B cell (primary cell): ENCODE measurements at regions not wholly inside any gene's neighbourhood (a gene's known extent, or its start where the extent isn't known, plus 50 kb on each side); places are given as distances from the start of the nearest gene placed in this dataset.

Experiments
- CTCF ChIP-seq: fragments of 200-600 bp; IDR thresholded peaks from one replicate; pipeline ENCODE4 v1.8.0; 2022; ENCODE audit warnings: antibody characterized with exemption, mild to moderate bottlenecking
- EZH2 ChIP-seq: IDR thresholded peaks from 2 replicates; pipeline ENCODE4 v1.6.1; 2012; ENCODE audit warnings: borderline replicate concordance, low read depth, mild to moderate bottlenecking, moderate library complexity, low read length; ENCODE audit not compliant: insufficient read depth, poor library complexity, severe bottlenecking

- TF ChIP-seq CTCF, result no peak
- no peak for TF ChIP-seq EZH2
Measured at GRCh38 chr1:220425852-220426251, 102.1 kb upstream of the MARK1 start.
